ENCODE measurements at regions not wholly inside any gene's neighbourhood (a gene's known extent, or its start where the extent isn't known, plus 50 kb on each side); places are given as distances from the start of the nearest gene placed in this dataset.

DNA sequence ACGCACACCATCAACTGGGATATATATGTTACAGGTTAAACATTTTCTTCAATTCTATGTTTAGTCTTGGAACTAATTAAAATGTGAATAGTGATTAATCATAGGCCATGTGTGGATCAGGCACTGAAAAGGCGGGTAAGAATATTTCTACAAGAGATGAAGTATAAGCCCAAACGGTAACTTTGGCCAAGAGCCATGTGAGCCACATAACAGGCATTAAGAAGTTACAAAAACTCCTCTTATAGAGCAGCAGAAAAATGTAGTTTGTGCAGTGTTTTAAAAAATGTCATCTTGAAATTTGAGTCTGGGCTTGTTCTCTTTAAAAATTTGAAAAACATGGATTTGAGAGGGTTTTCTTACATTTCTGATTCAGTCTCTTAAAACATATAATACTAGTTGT, 521.8 kb upstream of the DIPK2B start:
- TF ChIP-seq CTCF (IDR thresholded peaks at IDR 0.05; ENCODE audit: low read depth, low read length) = no peak
- TF ChIP-seq, protein P1, sequence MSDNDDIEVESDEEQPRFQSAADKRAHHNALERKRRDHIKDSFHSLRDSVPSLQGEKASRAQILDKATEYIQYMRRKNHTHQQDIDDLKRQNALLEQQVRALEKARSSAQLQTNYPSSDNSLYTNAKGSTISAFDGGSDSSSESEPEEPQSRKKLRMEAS (IDR thresholded peaks at IDR 0.05; ENCODE audit: low read depth, low read length) = no peak
- TF ChIP-seq POLR2A (IDR thresholded peaks at IDR 0.05; ENCODE audit: extremely low read depth, insufficient read length) = no peak

Data from NB4 (cell line).